H1 (cell line): ENCODE measurements at regions not wholly inside any gene's neighbourhood (a gene's known extent, or its start where the extent isn't known, plus 50 kb on each side); places are given as distances from the start of the nearest gene placed in this dataset.

Experiments
- CBX5 ChIP-seq: fragments of 300-800, 300-1000 bp; sonication (generic); IDR thresholded peaks from 2 replicates; pipeline ENCODE4 v1.7.1; 2016; ENCODE audit warnings: antibody characterized with exemption, low read length, low read depth
- CREB1 ChIP-seq: IDR thresholded peaks from 2 replicates; pipeline ENCODE4 v1.6.1; 2012; ENCODE audit warnings: inconsistent platforms
- CTCF ChIP-seq, 3 experiments: IDR thresholded peaks; 1 replicate in 2 of 3; 2 replicates in 1 of 3; pipeline versions ENCODE4 v1.5.1 to v1.6.1; 2011; ENCODE audit warnings: low read length in 3 of 3, mild to moderate bottlenecking in 3 of 3, inconsistent platforms in 2 of 3, low read depth in 1 of 3, moderate library complexity in 1 of 3; ENCODE audit not compliant: insufficient read depth in 1 of 3; ENCODE audit errors: control extremely low read depth in 1 of 3
- EP300 ChIP-seq, 2 experiments: IDR thresholded peaks; 1 replicate in 1 of 2; 2 replicates in 1 of 2; pipeline ENCODE4 v1.6.1; 2011 to 2012; ENCODE audit warnings: low read depth in 2 of 2, low read length in 2 of 2, mild to moderate bottlenecking in 2 of 2, borderline replicate concordance in 1 of 2, inconsistent platforms in 1 of 2, moderate library complexity in 1 of 2
- GABPA ChIP-seq: IDR thresholded peaks from 2 replicates; pipeline ENCODE4 v1.6.1; 2011; ENCODE audit warnings: mild to moderate bottlenecking, low read length, moderate library complexity, borderline replicate concordance; ENCODE audit not compliant: insufficient read depth
- RAD21 ChIP-seq, 2 experiments: IDR thresholded peaks in 1 of 2; conservative IDR thresholded peaks in 1 of 2; 2 replicates each; pipeline ENCODE4 v1.6.1; 2011; ENCODE audit warnings: low read depth in 2 of 2, low read length in 2 of 2, improper control_type of control experiment in 1 of 2, inconsistent platforms in 1 of 2, mild to moderate bottlenecking in 1 of 2, moderate library complexity in 1 of 2
- RFX5 ChIP-seq: IDR thresholded peaks from 2 replicates; pipeline ENCODE4 v1.6.1; 2011; ENCODE audit warnings: low read depth, low read length, improper control_type of control experiment, borderline replicate concordance
- SP2 ChIP-seq: IDR thresholded peaks from 2 replicates; pipeline ENCODE4 v1.6.1; 2012; ENCODE audit warnings: mild to moderate bottlenecking, low read length, inconsistent platforms

GRCh38 chr4:126853715-126854114, 779.0 kb upstream of the INTU start:
- TF ChIP-seq SP2 (no peak), CBX5 (no peak), RAD21 (IDR thresholded peaks at IDR 0.05 in 1 of 2, conservative IDR thresholded peaks at IDR 0.05 in 1 of 2; ENCODE audit: low read depth in 2 of 2, low read length in 2 of 2) (no peak), CREB1 (no peak), GABPA (no peak), EP300 (IDR thresholded peaks at IDR 0.05; ENCODE audit: borderline replicate concordance in 1 of 2, low read depth in 2 of 2, low read length in 2 of 2) (no peak), RFX5 (no peak), CTCF (IDR thresholded peaks at IDR 0.05; ENCODE audit: control extremely low read depth in 1 of 3, insufficient read depth in 1 of 3, low read depth in 1 of 3, low read length in 3 of 3) (no peak)
